GM21717 (cell line): ENCODE measurements at regions not wholly inside any gene's neighbourhood (a gene's known extent, or its start where the extent isn't known, plus 50 kb on each side); places are given as distances from the start of the nearest gene placed in this dataset.

ENCODE experiments used
- ATAC-seq: cut with Tn5 transposase; IDR thresholded peaks from one replicate; pipeline ENCODE4 v1.9.1; 2021; ENCODE audit warnings: mild to moderate bottlenecking, moderate library complexity; ENCODE audit not compliant: unreplicated experiment

GRCh38 chr2:212873256-212873655 is 278.2 kb downstream of the IKZF2 start:
- ATAC-seq: no peak

GRCh38 chr2:212871597-212871996 is 279.8 kb downstream of the IKZF2 start:
- ATAC-seq: no peak

GRCh38 chr2:212864186-212864585 is 287.2 kb downstream of the IKZF2 start:
- ATAC-seq: no peak

GRCh38 chr2:212863185-212863588 is 288.2 kb downstream of the IKZF2 start:
- ATAC-seq: peak; percentile 67

GRCh38 chr2:212858496-212858895 is 292.9 kb downstream of the IKZF2 start:
- no peak for ATAC-seq

GRCh38 chr2:212854771-212855170 is 296.6 kb downstream of the IKZF2 start:
- no peak for ATAC-seq

- ATAC-seq: no peak
Measured at GRCh38 chr2:212854116-212854515, 297.3 kb downstream of the IKZF2 start.

- no peak for ATAC-seq
Measured at GRCh38 chr2:212845941-212846340, 305.5 kb downstream of the IKZF2 start.

GRCh38 chr2:212843409-212844199 is 305.0 kb upstream of the ERBB4 start:
- no peak for ATAC-seq

- ATAC-seq: no peak
Measured at GRCh38 chr2:212842544-212843185, 304.1 kb upstream of the ERBB4 start.

GRCh38 chr2:212841460-212841859 is 302.9 kb upstream of the ERBB4 start:
- no peak for ATAC-seq

- no peak for ATAC-seq
Measured at GRCh38 chr2:212832211-212833195, 293.9 kb upstream of the ERBB4 start.

GRCh38 chr2:212831671-212832199 is 293.1 kb upstream of the ERBB4 start:
- ATAC-seq: no peak

GRCh38 chr2:212816267-212816666 is 277.7 kb upstream of the ERBB4 start:
- ATAC-seq: no peak

GRCh38 chr2:212815453-212815852 is 276.9 kb upstream of the ERBB4 start:
- ATAC-seq: peak; percentile 71

- ATAC-seq: peak; percentile 10
Measured at GRCh38 chr2:212814941-212815340, 276.3 kb upstream of the ERBB4 start.

- ATAC-seq: no peak
Measured at GRCh38 chr2:212811921-212812320, 273.3 kb upstream of the ERBB4 start.

- ATAC-seq: no peak
Measured at GRCh38 chr2:212811036-212811805, 272.6 kb upstream of the ERBB4 start.

- no peak for ATAC-seq
Measured at GRCh38 chr2:212797484-212798205, 259.0 kb upstream of the ERBB4 start.

- no peak for ATAC-seq
Measured at GRCh38 chr2:212794471-212794870, 255.9 kb upstream of the ERBB4 start.
